Neural cell (in vitro differentiated cells): ENCODE measurements at regions not wholly inside any gene's neighbourhood (a gene's known extent, or its start where the extent isn't known, plus 50 kb on each side); places are given as distances from the start of the nearest gene placed in this dataset.
A peak's percentile ranks its signal among the peaks of the same experiment; 100 is the strongest.

Source experiments
- H2AFZ ChIP-seq: fragments of 200-600, 300-800 bp; sonication (generic), shearing (Covaris generic); 2 replicates; pipeline ENCODE4 v1.6.0; 2014; ENCODE audit warnings: low read depth, mild to moderate bottlenecking, antibody characterized with exemption, low read length, moderate library complexity
- H3F3A ChIP-seq: fragments of 200-600 bp; shearing (Covaris generic); 2 replicates; pipeline ENCODE4 v1.6.1; 2016; ENCODE audit warnings: mild to moderate bottlenecking, moderate library complexity, mixed read lengths, antibody characterized with exemption, low read length; ENCODE audit not compliant: insufficient read depth, poor library complexity, severe bottlenecking
- H3K27ac ChIP-seq: fragments of 200-600, 300-800 bp; sonication (generic), shearing (Covaris generic); 2 replicates; pipeline ENCODE4 v1.5.1; 2014; ENCODE audit warnings: mild to moderate bottlenecking, low read length, moderate library complexity
- H3K27me3 ChIP-seq: fragments of 300-800, 200-600 bp; sonication (generic), shearing (Covaris generic); 2 replicates; pipeline ENCODE4 v1.6.0; 2014; ENCODE audit warnings: mild to moderate bottlenecking, low read depth, low read length, moderate library complexity; ENCODE audit not compliant: insufficient read depth
- H3K36me3 ChIP-seq: fragments of 300-800, 200-600 bp; sonication (generic), shearing (Covaris generic); 2 replicates; pipeline ENCODE4 v1.5.1; 2014; ENCODE audit warnings: mild to moderate bottlenecking, antibody characterized with exemption, low read length, moderate library complexity; ENCODE audit not compliant: insufficient read depth
- H3K4me2 ChIP-seq: fragments of 300-800, 200-600 bp; sonication (generic), shearing (Covaris generic); 2 replicates; pipeline ENCODE4 v1.6.0; 2014; ENCODE audit warnings: mild to moderate bottlenecking, low read length
- H3K4me3 ChIP-seq: fragments of 300-800, 200-600 bp; sonication (generic), shearing (Covaris generic); 2 replicates; pipeline ENCODE4 v1.5.1; 2014; ENCODE audit warnings: mild to moderate bottlenecking, low read length, moderate library complexity
- H3K79me2 ChIP-seq: fragments of 200-600 bp; shearing (Covaris generic); replicated peaks from 2 replicates; pipeline ENCODE4 v1.6.0; 2014; ENCODE audit warnings: mild to moderate bottlenecking, low read length, moderate library complexity; ENCODE audit not compliant: insufficient read depth
- H3K9ac ChIP-seq: fragments of 300-800, 200-600 bp; sonication (generic), shearing (Covaris generic); 2 replicates; pipeline ENCODE4 v1.6.1; 2016; ENCODE audit warnings: mild to moderate bottlenecking, low read length, mixed read lengths
- H3K9me2 ChIP-seq: fragments of 200-600 bp; shearing (Covaris generic); 2 replicates; pipeline ENCODE4 v1.6.1; 2016; ENCODE audit warnings: mild to moderate bottlenecking, low read length, mixed read lengths; ENCODE audit not compliant: insufficient read depth
- H3K9me3 ChIP-seq: fragments of 200-600, 300-800 bp; sonication (generic), shearing (Covaris generic); 2 replicates; pipeline ENCODE4 v1.6.1; 2016; ENCODE audit warnings: mild to moderate bottlenecking, mixed run types, low read length, moderate library complexity, mixed read lengths
- H4K20me1 ChIP-seq: fragments of 200-600 bp; shearing (Covaris generic); 2 replicates; pipeline ENCODE4 v1.6.1; 2016; ENCODE audit warnings: mild to moderate bottlenecking, mixed run types; ENCODE audit not compliant: insufficient read depth
- CTCF ChIP-seq: fragments of 450-650 bp; IDR thresholded peaks from 2 replicates; pipeline ENCODE4 v1.5.1; 2014; ENCODE audit warnings: antibody characterized with exemption, mild to moderate bottlenecking, moderate library complexity; ENCODE audit not compliant: poor library complexity, severe bottlenecking
- EP300 ChIP-seq: fragments of 450-650 bp; conservative IDR thresholded peaks from 2 replicates; pipeline ENCODE4 v1.6.1; 2014; ENCODE audit warnings: antibody characterized with exemption, mild to moderate bottlenecking, moderate library complexity; ENCODE audit not compliant: poor library complexity, severe bottlenecking
- EZH2 ChIP-seq: fragments of 200-600, 300-800 bp; shearing (Covaris generic), sonication (generic); IDR thresholded peaks from 2 replicates; pipeline ENCODE4 v1.6.1; 2014; ENCODE audit warnings: antibody characterized with exemption, low read length, borderline replicate concordance, mild to moderate bottlenecking; ENCODE audit not compliant: insufficient read depth, poor library complexity, severe bottlenecking
- MXI1 ChIP-seq: fragments of 450-650 bp; conservative IDR thresholded peaks from 2 replicates; pipeline ENCODE4 v1.6.1; 2014; ENCODE audit warnings: antibody characterized with exemption, mild to moderate bottlenecking; ENCODE audit not compliant: poor library complexity, severe bottlenecking
- POLR2AphosphoS5 ChIP-seq: IDR thresholded peaks from 2 replicates; pipeline ENCODE4 v1.6.1; 2012
- RAD21 ChIP-seq: fragments of 450-650 bp; conservative IDR thresholded peaks from 2 replicates; pipeline ENCODE4 v1.6.1; 2014; ENCODE audit warnings: antibody characterized with exemption, mild to moderate bottlenecking, moderate library complexity
- SMC3 ChIP-seq: fragments of 450-650 bp; conservative IDR thresholded peaks from 2 replicates; pipeline ENCODE4 v1.6.1; 2014; ENCODE audit warnings: antibody characterized with exemption, mild to moderate bottlenecking, moderate library complexity; ENCODE audit not compliant: poor library complexity
- TAF1 ChIP-seq: IDR thresholded peaks from 2 replicates; pipeline ENCODE4 v1.6.1; 2012; ENCODE audit warnings: low read depth
- TF ChIP-seq, protein P1 (sequence below): IDR thresholded peaks from 2 replicates; pipeline ENCODE4 v1.6.1; 2012; ENCODE audit warnings: borderline replicate concordance

- Histone ChIP-seq H3K27me3 (no peaks in the 10 kb centered on the region), H3K9me2 (no peaks in the 10 kb centered on the region), H3K27ac (no peak overlapping the region), H3K36me3 (no peaks in the 10 kb centered on the region), H2AFZ (no peak overlapping the region), H4K20me1 (no peaks in the 10 kb centered on the region), H3K4me3 (no peak overlapping the region), H3F3A (no peaks in the 10 kb centered on the region), H3K9ac (no peak overlapping the region), H3K4me2 (no peak overlapping the region), H3K9me3 (no peaks in the 10 kb centered on the region), H3K79me2 (no peaks in the 10 kb centered on the region)
- no peak for TF ChIP-seq TAF1
- peak; percentile 29 for TF ChIP-seq CTCF
Measured at GRCh38 chr16:88287219-88287618, 95.5 kb upstream of the ZNF469 start.

GRCh38 chr16:88288303-88288702 is 94.5 kb upstream of the ZNF469 start:
- TF ChIP-seq, protein P1, sequence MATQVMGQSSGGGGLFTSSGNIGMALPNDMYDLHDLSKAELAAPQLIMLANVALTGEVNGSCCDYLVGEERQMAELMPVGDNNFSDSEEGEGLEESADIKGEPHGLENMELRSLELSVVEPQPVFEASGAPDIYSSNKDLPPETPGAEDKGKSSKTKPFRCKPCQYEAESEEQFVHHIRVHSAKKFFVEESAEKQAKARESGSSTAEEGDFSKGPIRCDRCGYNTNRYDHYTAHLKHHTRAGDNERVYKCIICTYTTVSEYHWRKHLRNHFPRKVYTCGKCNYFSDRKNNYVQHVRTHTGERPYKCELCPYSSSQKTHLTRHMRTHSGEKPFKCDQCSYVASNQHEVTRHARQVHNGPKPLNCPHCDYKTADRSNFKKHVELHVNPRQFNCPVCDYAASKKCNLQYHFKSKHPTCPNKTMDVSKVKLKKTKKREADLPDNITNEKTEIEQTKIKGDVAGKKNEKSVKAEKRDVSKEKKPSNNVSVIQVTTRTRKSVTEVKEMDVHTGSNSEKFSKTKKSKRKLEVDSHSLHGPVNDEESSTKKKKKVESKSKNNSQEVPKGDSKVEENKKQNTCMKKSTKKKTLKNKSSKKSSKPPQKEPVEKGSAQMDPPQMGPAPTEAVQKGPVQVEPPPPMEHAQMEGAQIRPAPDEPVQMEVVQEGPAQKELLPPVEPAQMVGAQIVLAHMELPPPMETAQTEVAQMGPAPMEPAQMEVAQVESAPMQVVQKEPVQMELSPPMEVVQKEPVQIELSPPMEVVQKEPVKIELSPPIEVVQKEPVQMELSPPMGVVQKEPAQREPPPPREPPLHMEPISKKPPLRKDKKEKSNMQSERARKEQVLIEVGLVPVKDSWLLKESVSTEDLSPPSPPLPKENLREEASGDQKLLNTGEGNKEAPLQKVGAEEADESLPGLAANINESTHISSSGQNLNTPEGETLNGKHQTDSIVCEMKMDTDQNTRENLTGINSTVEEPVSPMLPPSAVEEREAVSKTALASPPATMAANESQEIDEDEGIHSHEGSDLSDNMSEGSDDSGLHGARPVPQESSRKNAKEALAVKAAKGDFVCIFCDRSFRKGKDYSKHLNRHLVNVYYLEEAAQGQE: no peak
- no peak for TF ChIP-seq POLR2AphosphoS5
- no peak for TF ChIP-seq MXI1
- TF ChIP-seq RAD21: no peak
- no peak for TF ChIP-seq SMC3
- no peak for TF ChIP-seq CTCF
- H3K9me3 ChIP-seq: no peaks in the 10 kb centered on the region

GRCh38 chr16:88289001-88289400 is 93.8 kb upstream of the ZNF469 start:
- no peaks in the 10 kb centered on the region for H3K9me2 ChIP-seq
- TF ChIP-seq MXI1 (no peak), EP300 (no peak), RAD21 (no peak), POLR2AphosphoS5 (no peak), TAF1 (no peak), CTCF (no peak), EZH2 (no peak), SMC3 (no peak)

More at GRCh38 chr16:88288303-88288702, 94.5 kb upstream of the ZNF469 start:
- no peaks in the 10 kb centered on the region for H4K20me1 ChIP-seq
- no peaks in the 10 kb centered on the region for H3K36me3 ChIP-seq
- no peak overlapping the region for H3K27ac ChIP-seq
- H3K27me3 ChIP-seq: no peaks in the 10 kb centered on the region
- no peak overlapping the region for H3K9ac ChIP-seq
- H3K79me2 ChIP-seq: no peaks in the 10 kb centered on the region
- H3K4me3 ChIP-seq: no peak overlapping the region
- H3K4me2 ChIP-seq: no peak overlapping the region
- H2AFZ ChIP-seq: no peak overlapping the region
- no peaks in the 10 kb centered on the region for H3K9me2 ChIP-seq
- H3F3A ChIP-seq: no peaks in the 10 kb centered on the region

More at GRCh38 chr16:88289001-88289400, 93.8 kb upstream of the ZNF469 start:
- H3K27me3 ChIP-seq: no peaks in the 10 kb centered on the region
- no peaks in the 10 kb centered on the region for H3K79me2 ChIP-seq
- H3K27ac ChIP-seq: no peak overlapping the region
- no peaks in the 10 kb centered on the region for H3K36me3 ChIP-seq
- H3F3A ChIP-seq: no peaks in the 10 kb centered on the region
- H4K20me1 ChIP-seq: no peaks in the 10 kb centered on the region
- H3K9me3 ChIP-seq: no peaks in the 10 kb centered on the region
- no peak overlapping the region for H3K4me2 ChIP-seq
- no peak overlapping the region for H2AFZ ChIP-seq
- no peak overlapping the region for H3K9ac ChIP-seq
- H3K4me3 ChIP-seq: no peak overlapping the region
